Dermis blood vessel endothelial cell (primary cell): ENCODE measurements at regions not wholly inside any gene's neighbourhood (a gene's known extent, or its start where the extent isn't known, plus 50 kb on each side); places are given as distances from the start of the nearest gene placed in this dataset.

Experiments used
- DNase-seq: peaks from one replicate; pipeline ENCODE4 v3.0.0; 2010

- DNase-seq: no peak
Observed at GRCh38 chr15:95843241-95843910, 487.1 kb upstream of the NR2F2 start.

- no peak for DNase-seq
Observed at GRCh38 chr15:95845862-95846515, 484.5 kb upstream of the NR2F2 start.

DNA sequence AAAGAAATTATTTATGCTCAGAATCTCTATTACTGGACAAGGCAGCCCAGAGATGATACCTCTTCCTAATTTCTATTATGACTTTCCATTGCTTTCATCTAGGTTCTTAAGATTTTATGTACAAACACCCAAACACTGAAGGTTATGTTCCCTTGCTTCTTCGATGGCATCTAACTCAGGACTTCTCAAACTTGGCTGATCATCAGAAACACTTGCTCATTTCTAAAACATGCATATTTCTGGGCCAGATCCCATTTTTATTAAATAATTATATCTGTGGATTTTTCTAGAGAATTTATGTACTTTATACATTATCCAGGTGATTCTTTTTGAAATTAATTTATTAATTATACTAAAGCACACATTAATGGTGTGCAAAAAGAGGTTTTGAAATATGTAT lies 482.4 kb upstream of the NR2F2 start:
- DNase-seq: no peak

- no peak for DNase-seq
Observed at GRCh38 chr15:95850837-95851236, 479.7 kb upstream of the NR2F2 start.

DNA sequence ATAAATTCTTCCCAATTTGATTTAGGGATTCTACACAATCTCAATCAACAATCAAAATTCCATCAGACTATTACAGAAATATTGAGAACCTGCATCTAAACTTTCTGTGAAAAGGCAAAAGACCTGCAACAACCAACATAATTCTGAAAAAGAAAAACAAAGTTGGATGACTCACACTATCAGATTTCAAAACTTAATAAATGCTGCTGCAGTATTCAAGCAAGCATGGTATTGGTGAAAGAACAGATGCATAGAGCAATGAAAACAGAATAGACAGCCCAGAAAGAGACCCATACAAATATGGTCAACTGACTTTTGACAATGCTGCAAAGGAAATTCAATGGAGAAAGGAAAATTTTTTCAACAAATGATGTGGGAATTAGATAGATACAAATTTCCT lies 477.1 kb upstream of the NR2F2 start:
- DNase-seq: no peak

DNA sequence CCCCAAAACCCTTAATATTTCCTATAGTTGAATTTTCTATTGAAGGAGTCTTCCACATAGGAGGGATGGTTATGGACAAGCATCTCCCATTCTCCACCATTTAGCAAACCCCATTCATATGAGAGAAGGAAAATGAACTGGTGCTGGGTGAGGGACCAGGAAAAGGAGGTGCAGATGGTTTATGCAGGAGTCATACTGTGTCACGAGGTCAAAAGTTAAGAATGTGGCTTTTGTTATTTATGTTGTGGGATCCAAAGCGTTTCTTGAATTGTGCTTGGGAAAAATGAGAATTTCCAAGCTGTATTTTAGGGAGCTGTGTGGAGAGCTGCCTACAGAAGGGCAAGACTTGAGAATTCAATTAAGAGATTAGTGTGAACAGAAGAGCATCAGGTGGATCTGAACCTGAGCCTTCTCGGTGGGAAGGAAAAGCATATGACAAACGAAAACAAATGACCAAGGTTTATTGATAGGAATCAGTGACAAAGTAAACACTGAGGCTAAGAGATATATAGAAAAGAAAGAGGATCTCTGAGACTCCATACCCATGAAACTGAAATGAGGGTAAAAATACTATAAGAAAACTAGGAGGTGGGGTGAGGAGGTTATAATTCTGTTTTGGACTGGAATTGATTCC lies 473.3 kb upstream of the NR2F2 start:
- no peak for DNase-seq

GRCh38 chr15:95857758-95858157 lies 472.7 kb upstream of the NR2F2 start:
- no peak for DNase-seq

DNA sequence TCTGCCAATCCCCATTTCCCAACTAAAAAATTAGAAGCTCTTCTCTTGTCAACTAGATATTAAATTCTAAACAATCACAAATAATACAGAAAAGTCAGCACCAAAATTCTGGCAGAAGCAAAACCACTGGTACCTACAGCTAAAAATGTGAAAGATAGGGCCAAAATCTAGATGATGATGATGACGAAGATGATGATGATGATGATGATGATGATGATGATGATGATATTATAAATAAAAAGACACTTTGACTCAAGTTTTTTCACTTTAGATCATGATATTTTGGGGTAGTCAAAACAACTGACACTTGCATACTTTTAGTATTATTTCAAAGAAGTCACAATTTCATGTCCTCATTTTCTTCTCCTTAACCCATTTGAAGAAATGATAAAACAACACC lies 470.1 kb upstream of the NR2F2 start:
- no peak for DNase-seq

GRCh38 chr15:95864467-95864886 lies 466.0 kb upstream of the NR2F2 start:
- no peak for DNase-seq

DNA sequence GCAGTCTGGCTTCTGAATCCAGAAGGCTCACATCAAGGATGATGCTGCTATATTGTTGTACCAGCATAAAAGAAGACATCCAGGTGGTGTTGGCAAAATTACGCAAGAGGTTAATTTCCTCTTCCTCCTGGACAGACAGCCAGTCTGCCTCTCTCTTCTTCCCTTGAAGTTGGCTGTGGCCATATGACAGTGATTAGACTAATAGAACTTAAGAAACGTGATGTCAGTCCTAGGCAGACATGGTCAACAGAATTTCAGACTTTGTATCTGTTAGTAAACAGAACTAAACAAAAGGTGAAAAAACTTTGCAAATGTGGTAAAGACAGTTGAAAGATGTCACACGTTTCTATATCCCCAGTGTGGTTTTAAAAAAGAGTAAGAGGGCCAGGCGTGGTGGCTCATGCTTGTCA lies 465.2 kb upstream of the NR2F2 start:
- DNase-seq: no peak

DNA sequence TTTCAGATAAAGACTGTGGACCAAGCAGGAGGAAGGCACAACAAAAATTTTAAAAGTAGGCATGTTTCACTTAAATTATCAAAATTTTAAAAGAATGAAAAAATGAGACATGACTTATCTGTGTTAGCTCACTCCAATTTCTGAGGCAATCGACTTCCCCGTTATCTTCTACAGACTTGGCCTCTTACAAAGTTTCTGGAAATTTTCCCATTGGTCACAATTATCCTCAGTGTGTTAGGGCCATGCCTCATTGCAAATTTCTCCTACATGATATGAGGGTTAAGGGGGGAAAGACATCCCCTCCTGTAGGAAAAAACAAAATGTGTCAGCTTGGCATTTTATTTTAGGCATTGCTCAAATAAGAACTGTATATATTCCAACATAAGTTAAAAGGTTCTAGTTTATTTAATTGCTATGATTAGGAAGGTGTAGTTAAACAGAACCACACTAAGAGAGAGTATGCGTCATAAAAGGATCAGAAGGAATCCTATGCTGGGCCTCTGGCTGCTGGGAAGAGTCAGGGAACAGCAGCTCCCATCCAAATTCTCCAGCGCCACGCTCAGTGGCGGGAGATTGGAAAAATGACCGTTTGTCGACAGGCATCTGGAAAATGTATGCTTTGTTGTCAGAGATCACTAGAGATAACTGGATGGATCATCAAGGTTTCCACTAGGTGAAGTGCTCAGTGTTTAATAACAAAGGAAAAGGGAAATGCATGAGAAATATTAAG lies 463.6 kb upstream of the NR2F2 start:
- no peak for DNase-seq

DNA sequence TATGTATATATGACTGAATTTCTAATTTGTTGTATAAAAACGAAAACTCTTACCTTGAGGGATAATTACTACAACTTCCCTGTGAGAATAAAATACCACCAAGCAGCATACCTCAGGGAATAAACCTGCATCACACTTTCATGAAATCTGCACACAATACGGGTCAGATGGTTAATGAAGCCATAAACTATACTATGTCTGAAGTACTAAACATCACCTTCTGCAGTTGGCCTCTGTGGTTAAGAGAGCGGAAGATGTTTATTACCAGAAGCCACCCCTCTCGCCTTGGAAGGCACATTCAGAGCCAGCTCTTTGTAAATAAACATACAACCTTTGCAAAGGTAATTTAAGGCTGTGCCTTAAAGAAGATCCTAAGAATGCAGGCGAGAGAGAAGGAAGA lies 462.1 kb upstream of the NR2F2 start:
- DNase-seq: no peak

GRCh38 chr15:95868970-95869369 lies 461.5 kb upstream of the NR2F2 start:
- DNase-seq: no peak

- DNase-seq: no peak
Observed at GRCh38 chr15:95869920-95870319, 460.6 kb upstream of the NR2F2 start.

DNA sequence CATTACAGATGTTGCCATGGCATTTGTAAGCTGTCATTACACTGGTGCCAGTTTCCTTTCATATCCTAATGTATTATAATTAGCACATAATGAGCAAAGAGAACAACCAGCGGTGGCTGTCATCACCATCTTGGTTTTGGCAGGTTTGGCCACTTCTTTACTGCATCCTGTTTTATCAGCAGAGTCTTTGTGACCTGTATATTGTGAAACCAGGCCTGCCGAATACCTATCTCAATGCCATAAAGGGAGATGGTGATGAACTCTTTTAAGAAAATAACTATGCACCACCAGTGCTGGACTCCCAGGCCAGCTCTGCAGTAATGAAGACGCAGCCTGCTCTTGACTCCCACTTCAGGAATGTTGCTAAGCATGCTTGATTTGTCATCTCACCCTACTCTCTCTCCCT lies 458.1 kb upstream of the NR2F2 start:
- no peak for DNase-seq

DNA sequence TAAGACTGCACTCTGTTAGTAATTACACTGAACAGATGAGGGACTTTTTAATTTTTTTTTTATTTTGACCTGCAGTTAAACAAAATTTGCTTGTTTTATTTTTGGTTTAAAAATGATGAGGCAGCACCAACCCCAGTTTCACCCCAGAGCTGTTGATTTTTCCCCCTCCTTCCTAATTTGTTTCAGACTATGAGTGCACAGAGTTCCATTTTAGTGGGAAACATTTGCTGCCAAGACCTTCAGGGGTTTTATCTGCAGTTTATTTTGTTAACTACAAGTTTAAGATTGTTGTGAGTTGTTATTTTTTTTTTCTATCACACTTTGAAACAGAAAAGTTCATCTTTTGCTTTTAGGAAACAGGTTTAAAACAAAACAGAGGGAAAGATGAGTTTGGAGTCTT lies 455.9 kb upstream of the NR2F2 start:
- no peak for DNase-seq

- peak; percentile 74 for DNase-seq
Observed at GRCh38 chr15:95875121-95875643, 455.3 kb upstream of the NR2F2 start.

- DNase-seq: no peak
Observed at GRCh38 chr15:95880031-95880570, 450.4 kb upstream of the NR2F2 start.

DNA sequence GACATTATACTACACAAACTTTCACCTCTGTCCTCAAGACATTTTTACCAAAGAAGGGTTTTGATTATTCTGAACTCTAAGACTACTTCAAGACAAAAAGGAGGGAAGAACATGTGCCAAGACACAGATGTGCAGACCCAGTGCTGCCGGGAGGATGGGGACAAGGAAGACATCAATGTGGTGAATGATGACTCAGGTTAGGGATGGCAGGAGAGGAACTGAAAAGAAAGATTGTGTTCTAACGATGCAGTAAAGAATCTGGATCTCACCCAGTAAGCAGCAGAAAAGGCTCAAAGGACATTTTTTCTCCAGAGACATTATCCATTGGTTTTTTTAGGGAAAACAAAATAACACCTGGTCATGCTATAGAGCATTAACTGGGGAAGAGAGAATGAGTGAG lies 449.9 kb upstream of the NR2F2 start:
- no peak for DNase-seq

DNA sequence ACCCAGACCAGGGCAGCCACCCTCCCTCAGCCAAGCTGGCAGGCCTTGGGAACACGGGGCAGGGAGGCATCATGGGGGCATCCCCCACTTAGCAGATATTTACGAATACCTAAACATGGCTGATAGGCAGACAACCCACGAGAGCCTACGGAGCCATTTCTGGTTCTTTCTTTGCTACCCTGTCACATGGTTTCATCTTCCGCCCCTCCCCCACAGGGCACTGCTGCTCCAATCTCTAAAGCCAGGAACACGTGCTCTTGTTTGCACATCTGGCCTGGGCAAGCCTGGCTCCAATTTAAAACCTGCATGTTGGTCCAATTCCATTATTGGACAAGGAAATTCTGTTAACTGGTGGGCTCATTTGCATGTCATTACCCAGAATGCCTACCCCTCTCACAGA lies 447.4 kb upstream of the NR2F2 start:
- DNase-seq: no peak

- no peak for DNase-seq
Observed at GRCh38 chr15:95884276-95884675, 446.2 kb upstream of the NR2F2 start.

DNA sequence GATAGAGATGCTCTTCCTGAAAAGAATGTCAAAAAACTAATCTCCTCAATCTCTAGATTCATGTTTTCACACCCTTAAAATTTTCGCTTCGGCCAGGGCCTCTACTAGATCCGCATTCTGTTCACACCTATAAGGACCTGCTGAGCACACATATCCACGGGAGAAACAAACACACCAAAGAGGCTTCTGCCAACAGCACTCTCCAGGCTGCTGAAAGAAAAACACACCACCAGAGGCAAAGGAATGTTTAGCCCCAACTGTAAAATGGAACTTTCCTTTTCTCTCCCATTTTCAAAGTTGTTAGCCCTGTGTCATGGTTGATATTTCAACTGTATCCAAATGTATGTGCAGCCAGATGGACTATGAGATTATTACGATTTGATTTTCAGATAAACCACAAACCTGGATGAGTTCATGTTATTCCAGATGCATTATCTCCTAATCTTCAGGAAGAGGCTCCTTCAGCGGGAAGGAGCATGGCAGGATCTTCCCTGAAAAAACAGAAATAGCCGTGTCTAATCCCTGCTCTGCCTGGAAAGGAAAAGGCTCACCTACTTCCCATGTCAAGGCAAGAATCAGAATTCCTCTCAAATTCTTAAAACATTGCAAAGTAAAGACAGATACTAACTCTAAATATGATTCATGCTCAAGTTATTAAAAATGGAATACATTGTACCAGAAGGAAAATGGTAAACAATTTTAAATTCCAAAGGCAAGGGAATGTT lies 442.7 kb upstream of the NR2F2 start:
- peak; percentile 23 for DNase-seq
